ENCODE measurements at regions not wholly inside any gene's neighbourhood (a gene's known extent, or its start where the extent isn't known, plus 50 kb on each side); places are given as distances from the start of the nearest gene placed in this dataset.
A peak's percentile ranks its signal among the peaks of the same experiment; 100 is the strongest.

GRCh38 chr7:25906003-25906402, 246.0 kb upstream of the NFE2L3 start:
- TF ChIP-seq CTCF (IDR thresholded peaks at IDR 0.05; ENCODE audit: insufficient read depth, low read depth, low read length, missing control alignments) = no peak
- no peak overlapping the region for H3K4me3 ChIP-seq (ENCODE audit: low read length)
- DNase-seq (ENCODE audit: low read depth) = no peak

- H3K4me3 ChIP-seq (ENCODE audit: low read length) = no peak overlapping the region
- TF ChIP-seq CTCF (IDR thresholded peaks at IDR 0.05; ENCODE audit: insufficient read depth, low read depth, low read length, missing control alignments) = no peak
- DNase-seq (ENCODE audit: low read depth) = no peak
Observed at GRCh38 chr7:25906760-25907159, 245.2 kb upstream of the NFE2L3 start.

- no peak overlapping the region for H3K4me3 ChIP-seq (ENCODE audit: low read length)
- no peak for TF ChIP-seq CTCF (IDR thresholded peaks at IDR 0.05; ENCODE audit: insufficient read depth, low read depth, low read length, missing control alignments)
- no peak for DNase-seq (ENCODE audit: low read depth)
Observed at GRCh38 chr7:25907214-25907613, 244.8 kb upstream of the NFE2L3 start.

- H3K4me3 ChIP-seq (ENCODE audit: low read length) = no peak overlapping the region
- DNase-seq (ENCODE audit: low read depth) = no peak
- no peak for TF ChIP-seq CTCF (IDR thresholded peaks at IDR 0.05; ENCODE audit: insufficient read depth, low read depth, low read length, missing control alignments)
Observed at GRCh38 chr7:25907731-25908130, 244.3 kb upstream of the NFE2L3 start.

GRCh38 chr7:25908154-25908949, 243.6 kb upstream of the NFE2L3 start:
- DNase-seq (ENCODE audit: low read depth) = peak; percentile 34
- H3K4me3 ChIP-seq (ENCODE audit: low read length) = no peak overlapping the region
- no peak for TF ChIP-seq CTCF (IDR thresholded peaks at IDR 0.05; ENCODE audit: insufficient read depth, low read depth, low read length, missing control alignments)

GRCh38 chr7:25911738-25912607, 240.0 kb upstream of the NFE2L3 start:
- no peak for TF ChIP-seq CTCF (IDR thresholded peaks at IDR 0.05; ENCODE audit: insufficient read depth, low read depth, low read length, missing control alignments)
- H3K4me3 ChIP-seq (ENCODE audit: low read length) = no peak overlapping the region
- DNase-seq (ENCODE audit: low read depth) = no peak
